D721Med (cell line): ENCODE measurements at regions not wholly inside any gene's neighbourhood (a gene's known extent, or its start where the extent isn't known, plus 50 kb on each side); places are given as distances from the start of the nearest gene placed in this dataset.
"Not testable (repeated sequence)": the region's sequence is repeated elsewhere in the genome, so short reads cannot be mapped to it uniquely, and the experiment has no call there.

ENCODE experiments used
- DNase-seq: peaks from one replicate; pipeline ENCODE4 v3.0.0; 2011; ENCODE audit warnings: low spot score; ENCODE audit not compliant: insufficient read length
- FAIRE-seq: peaks from 2 replicates; lab custom pipeline; 2011; peaks lifted over from hg19 to GRCh38; lab: Jason Lieb, UNC
- CTCF ChIP-seq: IDR thresholded peaks from 2 replicates; pipeline ENCODE4 v1.5.1; 2012; ENCODE audit warnings: mild to moderate bottlenecking, control low read depth; ENCODE audit not compliant: insufficient read depth; ENCODE audit errors: missing control alignments

GRCh38 chr4:123599061-123599919, 202.7 kb downstream of the SPRY1 start:
- DNase-seq (no peak), FAIRE-seq (no peak)
- no peak for TF ChIP-seq CTCF

GRCh38 chr4:123599920-123600810, 203.6 kb downstream of the SPRY1 start:
- FAIRE-seq, result no peak
- DNase-seq, result no peak
- TF ChIP-seq CTCF, result no peak

- FAIRE-seq, result no peak
- TF ChIP-seq CTCF, result no peak
- DNase-seq, result no peak
Measured at GRCh38 chr4:123600987-123601904, 204.7 kb downstream of the SPRY1 start.

GRCh38 chr4:123602007-123602406, 205.4 kb downstream of the SPRY1 start:
- FAIRE-seq, result no peak
- no peak for TF ChIP-seq CTCF

GRCh38 chr4:123603165-123603564, 206.6 kb downstream of the SPRY1 start:
- no peak for DNase-seq
- TF ChIP-seq CTCF, result no peak
- FAIRE-seq, result no peak

More at GRCh38 chr4:123602007-123602406, 205.4 kb downstream of the SPRY1 start:
- no peak for DNase-seq

- DNase-seq, FAIRE-seq: not testable (repeated sequence)
Measured at GRCh38 chr4:123605797-123606196, 209.2 kb downstream of the SPRY1 start.

GRCh38 chr4:123606336-123606735, 209.7 kb downstream of the SPRY1 start:
- FAIRE-seq (no peak), DNase-seq (no peak)
- TF ChIP-seq CTCF, result no peak
